SK-N-MC (cell line): ENCODE measurements at regions not wholly inside any gene's neighbourhood (a gene's known extent, or its start where the extent isn't known, plus 50 kb on each side); places are given as distances from the start of the nearest gene placed in this dataset.

ENCODE experiments used
- DNase-seq: peaks from one replicate; pipeline ENCODE4 v3.0.0-alpha.2; 2011; ENCODE audit warnings: low read depth, low spot score
- H3K27ac ChIP-seq: fragments of 200-600 bp; sonication (generic); 2 replicates; pipeline ENCODE4 v1.5.1; 2016; ENCODE audit warnings: mixed run types
- H3K36me3 ChIP-seq: fragments of 200-600 bp; sonication (generic); 2 replicates; pipeline ENCODE4 v1.6.1; 2017; ENCODE audit warnings: antibody characterized with exemption, low read length, mixed read lengths; ENCODE audit not compliant: insufficient read depth
- H3K4me3 ChIP-seq: fragments of 200-600 bp; sonication (generic); 2 replicates; pipeline ENCODE4 v1.5.1; 2016
- H3K9ac ChIP-seq: fragments of 200-600 bp; sonication (generic); 2 replicates; pipeline ENCODE4 v1.8.0; 2017; ENCODE audit warnings: mixed run types, mixed read lengths; ENCODE audit not compliant: insufficient read length
- H3K9me3 ChIP-seq: fragments of 200-600 bp; sonication (generic); 2 replicates; pipeline ENCODE4 v1.6.1; 2017; ENCODE audit warnings: low read depth, mild to moderate bottlenecking, antibody characterized with exemption, low read length, moderate library complexity, mixed read lengths
- EZH2 ChIP-seq: fragments of 200-600 bp; sonication (generic); IDR thresholded peaks from one replicate; pipeline ENCODE4 v1.6.1; 2017; ENCODE audit warnings: antibody characterized with exemption
- FOXP2 ChIP-seq: optimal IDR thresholded peaks from 2 replicates; pipeline ENCODE3; 2011; ENCODE audit warnings: mild to moderate bottlenecking, moderate library complexity; ENCODE audit not compliant: insufficient read depth; ENCODE audit errors: extremely low read length, control extremely low read depth
- POLR2AphosphoS5 ChIP-seq: IDR thresholded peaks from 2 replicates; pipeline ENCODE4 v1.6.1; 2012; ENCODE audit warnings: mild to moderate bottlenecking, low read depth, low read length, borderline replicate concordance

DNA sequence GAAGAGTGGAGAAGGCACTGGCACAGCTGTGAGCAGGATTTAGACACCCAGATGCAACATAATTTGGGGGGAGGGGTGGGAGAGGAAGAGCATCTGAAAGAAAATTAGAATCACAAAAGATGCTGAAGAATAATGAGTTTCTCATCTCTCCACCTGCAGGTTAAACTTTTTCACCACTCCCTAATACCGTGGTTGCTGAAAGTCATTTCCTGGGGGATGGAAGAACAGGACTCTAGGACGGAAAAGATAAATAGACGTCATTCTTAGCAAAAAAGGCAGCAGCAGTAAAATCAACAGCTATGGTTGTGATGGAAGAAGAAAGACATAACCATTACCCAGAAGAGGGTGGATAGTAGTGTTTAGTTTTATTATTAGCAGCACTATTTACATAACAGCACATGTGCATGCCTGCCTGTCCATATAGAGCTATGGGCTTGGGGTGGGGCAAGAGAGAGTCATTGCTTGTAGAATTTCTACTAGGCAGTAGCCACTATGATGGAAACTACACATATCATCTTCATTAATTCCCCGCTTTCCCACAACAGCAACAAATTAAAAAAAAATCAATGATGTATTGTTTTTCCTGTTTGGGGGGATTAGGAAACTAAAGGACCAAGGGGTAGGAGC lies 212.2 kb downstream of the TRIB2 start:
- no peak overlapping the region for H3K27ac ChIP-seq
- no peak for DNase-seq
- no peak overlapping the region for H3K9ac ChIP-seq

DNA sequence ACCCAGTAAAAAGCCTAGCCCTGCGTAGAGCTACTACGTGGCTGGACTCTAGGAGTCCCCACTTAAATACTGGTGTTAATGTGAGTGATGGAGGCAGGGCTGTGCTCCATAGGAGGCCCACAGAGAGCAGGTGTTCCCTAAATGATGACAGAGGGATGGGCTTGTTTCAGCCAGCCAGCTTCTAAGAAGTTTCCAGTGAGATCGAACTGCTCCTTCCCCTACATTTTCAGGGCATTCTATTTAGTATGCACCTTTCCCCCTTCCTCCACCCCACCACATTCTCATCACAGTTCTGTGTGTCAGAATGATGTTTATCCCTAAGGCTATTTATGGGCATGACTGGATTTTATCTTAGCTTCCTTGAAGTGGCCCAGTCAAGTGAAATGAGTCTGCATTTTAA lies 213.0 kb downstream of the TRIB2 start:
- TF ChIP-seq EZH2 (no peak), POLR2AphosphoS5 (no peak), FOXP2 (no peak)
- 0 out of 2 replicates have a peak overlapping the region, but pooled peaks have one; percentile 17 for H3K4me3 ChIP-seq
- H3K9ac ChIP-seq: no peak overlapping the region
- no peak overlapping the region for H3K27ac ChIP-seq
- DNase-seq: no peak
- no peaks in the 10 kb centered on the region for H3K36me3 ChIP-seq
- H3K9me3 ChIP-seq: no peaks in the 10 kb centered on the region

More for the DNA sequence above, 212.2 kb downstream of the TRIB2 start:
- Histone ChIP-seq H3K36me3 (no peaks in the 10 kb centered on the region), H3K4me3 (peak overlapping the region; percentile 42), H3K9me3 (no peaks in the 10 kb centered on the region)
- no peak for TF ChIP-seq FOXP2
- no peak for TF ChIP-seq EZH2
- TF ChIP-seq POLR2AphosphoS5: no peak

GRCh38 chr2:12930391-12930790 lies 213.7 kb downstream of the TRIB2 start:
- TF ChIP-seq POLR2AphosphoS5 (peak; percentile 71; the same call in 1 of the 2 replicates), FOXP2 (no peak)
- H3K9me3 ChIP-seq: no peaks in the 10 kb centered on the region
- no peak overlapping the region for H3K27ac ChIP-seq
- no peaks in the 10 kb centered on the region for H3K36me3 ChIP-seq
- no peak for DNase-seq
- no peak overlapping the region for H3K9ac ChIP-seq
- H3K4me3 ChIP-seq: no peak overlapping the region

DNA sequence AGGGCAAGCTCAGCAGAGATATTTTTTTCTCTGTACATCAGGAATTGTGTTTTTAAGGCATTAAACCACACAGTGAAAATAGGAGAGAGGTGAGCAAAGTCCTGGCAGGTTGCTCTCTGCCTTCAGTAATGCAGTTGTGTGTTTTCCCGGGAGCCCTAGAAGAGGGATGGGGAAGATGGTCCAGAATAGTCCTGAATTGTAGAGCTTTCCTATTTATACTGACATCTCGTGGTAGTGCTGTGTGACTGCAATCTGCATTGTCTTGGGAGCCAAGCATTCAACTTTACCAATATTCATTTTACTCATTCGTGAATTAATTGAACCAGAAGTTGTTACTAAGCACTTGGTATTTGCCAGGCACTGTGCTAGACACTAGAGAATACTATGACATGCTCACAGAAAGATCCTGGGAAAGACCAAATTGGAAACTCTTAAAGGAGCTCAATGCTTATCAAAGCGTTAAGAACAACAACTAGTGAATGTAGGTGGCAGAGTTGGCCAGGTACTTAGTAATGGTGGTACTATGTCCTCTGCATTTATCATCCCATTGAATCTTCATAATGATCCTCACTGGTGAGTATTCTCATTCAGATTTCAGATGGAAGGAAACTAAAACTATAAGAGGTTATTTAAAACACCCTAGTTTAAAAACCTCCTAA lies 214.6 kb downstream of the TRIB2 start:
- Histone ChIP-seq H3K36me3 (no peaks in the 10 kb centered on the region), H3K9me3 (no peaks in the 10 kb centered on the region), H3K4me3 (no peak overlapping the region), H3K9ac (no peak overlapping the region), H3K27ac (no peak overlapping the region)
- no peak for DNase-seq
- TF ChIP-seq FOXP2 (no peak), EZH2 (no peak), POLR2AphosphoS5 (no peak)

- Histone ChIP-seq H3K4me3 (no peak overlapping the region), H3K9ac (no peak overlapping the region), H3K9me3 (no peaks in the 10 kb centered on the region), H3K36me3 (no peaks in the 10 kb centered on the region), H3K27ac (no peak overlapping the region)
- no peak for DNase-seq
- TF ChIP-seq EZH2 (no peak), FOXP2 (no peak), POLR2AphosphoS5 (no peak)
Measured at GRCh38 chr2:12932192-12932591, 215.5 kb downstream of the TRIB2 start.

GRCh38 chr2:12934146-12934756 lies 217.5 kb downstream of the TRIB2 start:
- DNase-seq: no peak
- Histone ChIP-seq H3K27ac (no peak overlapping the region), H3K9ac (no peak overlapping the region), H3K36me3 (no peaks in the 10 kb centered on the region), H3K4me3 (no peak overlapping the region), H3K9me3 (no peaks in the 10 kb centered on the region)
- TF ChIP-seq EZH2: no peak
- TF ChIP-seq POLR2AphosphoS5: no peak
- TF ChIP-seq FOXP2: no peak

DNA sequence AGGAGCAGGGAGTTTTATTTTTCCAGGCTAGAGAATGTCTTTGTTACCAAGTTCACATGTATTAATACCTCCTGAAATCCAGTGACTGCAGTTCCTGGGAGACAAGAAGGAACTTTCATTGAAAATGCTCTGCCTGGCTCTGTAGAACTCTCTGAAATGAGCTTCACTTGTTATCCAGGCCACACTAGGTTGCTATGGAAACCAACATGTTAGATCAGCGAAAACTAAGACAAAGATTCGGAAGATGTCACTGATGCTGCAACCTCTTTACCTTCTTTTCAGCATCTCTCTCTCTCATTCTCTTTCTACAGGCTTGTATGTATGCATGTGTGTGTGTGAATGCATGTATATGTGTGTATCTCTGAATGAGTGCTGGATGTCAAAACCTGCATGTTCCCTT lies 218.5 kb downstream of the TRIB2 start:
- Histone ChIP-seq H3K4me3 (no peak overlapping the region), H3K9me3 (no peaks in the 10 kb centered on the region), H3K36me3 (no peaks in the 10 kb centered on the region), H3K9ac (no peak overlapping the region), H3K27ac (no peak overlapping the region)
- DNase-seq: no peak
- no peak for TF ChIP-seq POLR2AphosphoS5
- TF ChIP-seq EZH2: no peak
- TF ChIP-seq FOXP2: no peak

DNA sequence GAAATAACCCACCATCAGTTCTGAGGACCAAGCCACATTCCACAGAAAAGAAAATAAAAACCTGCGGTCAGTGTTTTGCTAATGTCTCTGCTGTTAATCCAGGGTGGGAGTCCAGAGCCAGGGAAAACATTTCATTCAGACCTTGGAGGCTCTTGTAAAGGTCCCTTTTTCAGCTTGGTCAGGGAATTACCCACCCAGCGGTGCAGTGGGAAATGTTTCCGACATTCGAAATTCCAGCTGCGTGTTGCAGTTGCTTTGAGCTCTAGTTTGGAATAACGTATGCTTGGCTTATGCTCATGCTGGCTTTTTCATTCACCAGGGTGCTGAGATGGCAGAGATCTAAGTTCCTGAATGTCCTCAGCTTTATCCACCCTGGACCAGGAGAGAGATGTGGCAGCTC lies 219.1 kb downstream of the TRIB2 start:
- H3K36me3 ChIP-seq: no peaks in the 10 kb centered on the region

More for the DNA sequence above, 219.1 kb downstream of the TRIB2 start:
- no peak for TF ChIP-seq POLR2AphosphoS5
- no peak for TF ChIP-seq EZH2
- TF ChIP-seq FOXP2: no peak
- no peak overlapping the region for H3K9ac ChIP-seq
- no peak for DNase-seq
- no peaks in the 10 kb centered on the region for H3K9me3 ChIP-seq
- no peak overlapping the region for H3K4me3 ChIP-seq
- H3K27ac ChIP-seq: no peak overlapping the region
